ENCODE measurements at regions not wholly inside any gene's neighbourhood (a gene's known extent, or its start where the extent isn't known, plus 50 kb on each side); places are given as distances from the start of the nearest gene placed in this dataset.
"Not testable (repeated sequence)": the region's sequence is repeated elsewhere in the genome, so short reads cannot be mapped to it uniquely, and the experiment has no call there.

GRCh38 chr18:1304392-1304992 is 399.8 kb downstream of the ADCYAP1 start:
- no peak for TF ChIP-seq JUND (IDR thresholded peaks at IDR 0.05; ENCODE audit: low read depth)
- in situ Hi-C loops (cut with HindIII; ENCODE audit: low pct_unique_long_range_greater_than_20kb, low sequenced_read_pairs): no loop called here
- DNase-seq (ENCODE audit: low read depth in 1 of 2, low spot score in 1 of 2): no peak

GRCh38 chr18:1306641-1307040 is 402.0 kb downstream of the ADCYAP1 start:
- DNase-seq (ENCODE audit: low read depth in 1 of 2, low spot score in 1 of 2): no peak
- TF ChIP-seq JUND (IDR thresholded peaks at IDR 0.05; ENCODE audit: low read depth): no peak
- in situ Hi-C loops (cut with HindIII; ENCODE audit: low pct_unique_long_range_greater_than_20kb, low sequenced_read_pairs): no loop called here

GRCh38 chr18:1308686-1309085 is 404.0 kb downstream of the ADCYAP1 start:
- in situ Hi-C loops (cut with HindIII; ENCODE audit: low pct_unique_long_range_greater_than_20kb, low sequenced_read_pairs): no loop called here
- DNase-seq (ENCODE audit: low read depth in 1 of 2, low spot score in 1 of 2): no peak
- no peak for TF ChIP-seq JUND (IDR thresholded peaks at IDR 0.05; ENCODE audit: low read depth)

GRCh38 chr18:1311376-1311775 is 406.7 kb downstream of the ADCYAP1 start:
- no peak for TF ChIP-seq JUND (IDR thresholded peaks at IDR 0.05; ENCODE audit: low read depth)
- no peak for DNase-seq (ENCODE audit: low read depth in 1 of 2, low spot score in 1 of 2)
- in situ Hi-C loops (cut with HindIII; ENCODE audit: low pct_unique_long_range_greater_than_20kb, low sequenced_read_pairs): no loop called here

GRCh38 chr18:1335345-1335744 is 430.7 kb downstream of the ADCYAP1 start:
- DNase-seq (ENCODE audit: low read depth in 1 of 2, low spot score in 1 of 2); in situ Hi-C loops (cut with HindIII; ENCODE audit: low pct_unique_long_range_greater_than_20kb, low sequenced_read_pairs): not testable (repeated sequence)

GRCh38 chr18:1350931-1351450 is 446.3 kb downstream of the ADCYAP1 start:
- DNase-seq (ENCODE audit: low read depth in 1 of 2, low spot score in 1 of 2): no peak
- in situ Hi-C loops (cut with HindIII; ENCODE audit: low pct_unique_long_range_greater_than_20kb, low sequenced_read_pairs): no loop called here
- TF ChIP-seq JUND (IDR thresholded peaks at IDR 0.05; ENCODE audit: low read depth): no peak

GRCh38 chr18:1353025-1353424 is 448.4 kb downstream of the ADCYAP1 start:
- no peak for DNase-seq (ENCODE audit: low read depth in 1 of 2, low spot score in 1 of 2)
- no peak for TF ChIP-seq JUND (IDR thresholded peaks at IDR 0.05; ENCODE audit: low read depth)
- in situ Hi-C loops (cut with HindIII; ENCODE audit: low pct_unique_long_range_greater_than_20kb, low sequenced_read_pairs): no loop called here

- DNase-seq (ENCODE audit: low read depth in 1 of 2, low spot score in 1 of 2): no peak
- no peak for TF ChIP-seq JUND (IDR thresholded peaks at IDR 0.05; ENCODE audit: low read depth)
- in situ Hi-C loops (cut with HindIII; ENCODE audit: low pct_unique_long_range_greater_than_20kb, low sequenced_read_pairs): no loop called here
These were observed 453.1 kb downstream of the ADCYAP1 start for GRCh38 chr18:1357724-1358123.

- in situ Hi-C loops (cut with HindIII; ENCODE audit: low pct_unique_long_range_greater_than_20kb, low sequenced_read_pairs): no loop called here
- DNase-seq (ENCODE audit: low read depth in 1 of 2, low spot score in 1 of 2): no peak
- no peak for TF ChIP-seq JUND (IDR thresholded peaks at IDR 0.05; ENCODE audit: low read depth)
These were observed 457.3 kb downstream of the ADCYAP1 start for GRCh38 chr18:1361936-1362335.

GRCh38 chr18:1370552-1370951 is 465.9 kb downstream of the ADCYAP1 start:
- TF ChIP-seq JUND (IDR thresholded peaks at IDR 0.05; ENCODE audit: low read depth): no peak
- no peak for DNase-seq (ENCODE audit: low read depth in 1 of 2, low spot score in 1 of 2)
- in situ Hi-C loops (cut with HindIII; ENCODE audit: low pct_unique_long_range_greater_than_20kb, low sequenced_read_pairs): no loop called here

- no peak for TF ChIP-seq JUND (IDR thresholded peaks at IDR 0.05; ENCODE audit: low read depth)
- DNase-seq (ENCODE audit: low read depth in 1 of 2, low spot score in 1 of 2): no peak
- in situ Hi-C loops (cut with HindIII; ENCODE audit: low pct_unique_long_range_greater_than_20kb, low sequenced_read_pairs): no loop called here
These were observed 467.1 kb downstream of the ADCYAP1 start for GRCh38 chr18:1371724-1372123.

- no peak for TF ChIP-seq JUND (IDR thresholded peaks at IDR 0.05; ENCODE audit: low read depth)
- in situ Hi-C loops (cut with HindIII; ENCODE audit: low pct_unique_long_range_greater_than_20kb, low sequenced_read_pairs): no loop called here
- DNase-seq (ENCODE audit: low read depth in 1 of 2, low spot score in 1 of 2): no peak
These were observed 478.8 kb downstream of the ADCYAP1 start for GRCh38 chr18:1383465-1383864.

GRCh38 chr18:1388468-1388867 is 483.8 kb downstream of the ADCYAP1 start:
- in situ Hi-C loops (cut with HindIII; ENCODE audit: low pct_unique_long_range_greater_than_20kb, low sequenced_read_pairs); DNase-seq (ENCODE audit: low read depth in 1 of 2, low spot score in 1 of 2): not testable (repeated sequence)

GRCh38 chr18:1392046-1392445 is 487.4 kb downstream of the ADCYAP1 start:
- in situ Hi-C loops (cut with HindIII; ENCODE audit: low pct_unique_long_range_greater_than_20kb, low sequenced_read_pairs): no loop called here
- no peak for TF ChIP-seq JUND (IDR thresholded peaks at IDR 0.05; ENCODE audit: low read depth)
- no peak for DNase-seq (ENCODE audit: low read depth in 1 of 2, low spot score in 1 of 2)
